ENCODE measurements at regions not wholly inside any gene's neighbourhood (a gene's known extent, or its start where the extent isn't known, plus 50 kb on each side); places are given as distances from the start of the nearest gene placed in this dataset.

DNA sequence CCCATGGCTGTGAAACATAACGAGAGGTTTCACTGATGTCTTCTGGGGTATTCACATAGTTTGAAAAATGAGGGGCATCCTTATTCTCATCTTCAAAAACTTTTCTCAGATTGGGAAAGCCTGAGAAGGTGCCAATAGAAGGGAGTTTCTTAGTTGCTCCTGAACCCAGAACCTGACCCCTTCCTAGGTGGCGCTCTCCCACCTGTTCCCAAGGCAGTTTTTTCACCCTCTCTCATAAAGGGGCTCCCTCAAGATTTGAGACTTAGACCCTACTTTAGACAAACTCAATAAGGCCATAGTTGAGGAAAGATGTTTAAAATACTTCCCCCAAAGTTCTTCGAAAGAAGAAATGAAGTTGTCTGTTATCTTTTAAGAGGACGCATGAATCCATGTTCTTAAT is 142.2 kb downstream of the FGF9 start (continued):
- TF ChIP-seq, protein P1, sequence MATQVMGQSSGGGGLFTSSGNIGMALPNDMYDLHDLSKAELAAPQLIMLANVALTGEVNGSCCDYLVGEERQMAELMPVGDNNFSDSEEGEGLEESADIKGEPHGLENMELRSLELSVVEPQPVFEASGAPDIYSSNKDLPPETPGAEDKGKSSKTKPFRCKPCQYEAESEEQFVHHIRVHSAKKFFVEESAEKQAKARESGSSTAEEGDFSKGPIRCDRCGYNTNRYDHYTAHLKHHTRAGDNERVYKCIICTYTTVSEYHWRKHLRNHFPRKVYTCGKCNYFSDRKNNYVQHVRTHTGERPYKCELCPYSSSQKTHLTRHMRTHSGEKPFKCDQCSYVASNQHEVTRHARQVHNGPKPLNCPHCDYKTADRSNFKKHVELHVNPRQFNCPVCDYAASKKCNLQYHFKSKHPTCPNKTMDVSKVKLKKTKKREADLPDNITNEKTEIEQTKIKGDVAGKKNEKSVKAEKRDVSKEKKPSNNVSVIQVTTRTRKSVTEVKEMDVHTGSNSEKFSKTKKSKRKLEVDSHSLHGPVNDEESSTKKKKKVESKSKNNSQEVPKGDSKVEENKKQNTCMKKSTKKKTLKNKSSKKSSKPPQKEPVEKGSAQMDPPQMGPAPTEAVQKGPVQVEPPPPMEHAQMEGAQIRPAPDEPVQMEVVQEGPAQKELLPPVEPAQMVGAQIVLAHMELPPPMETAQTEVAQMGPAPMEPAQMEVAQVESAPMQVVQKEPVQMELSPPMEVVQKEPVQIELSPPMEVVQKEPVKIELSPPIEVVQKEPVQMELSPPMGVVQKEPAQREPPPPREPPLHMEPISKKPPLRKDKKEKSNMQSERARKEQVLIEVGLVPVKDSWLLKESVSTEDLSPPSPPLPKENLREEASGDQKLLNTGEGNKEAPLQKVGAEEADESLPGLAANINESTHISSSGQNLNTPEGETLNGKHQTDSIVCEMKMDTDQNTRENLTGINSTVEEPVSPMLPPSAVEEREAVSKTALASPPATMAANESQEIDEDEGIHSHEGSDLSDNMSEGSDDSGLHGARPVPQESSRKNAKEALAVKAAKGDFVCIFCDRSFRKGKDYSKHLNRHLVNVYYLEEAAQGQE (IDR thresholded peaks at IDR 0.05; ENCODE audit: low read depth, low read length): no peak

DNA sequence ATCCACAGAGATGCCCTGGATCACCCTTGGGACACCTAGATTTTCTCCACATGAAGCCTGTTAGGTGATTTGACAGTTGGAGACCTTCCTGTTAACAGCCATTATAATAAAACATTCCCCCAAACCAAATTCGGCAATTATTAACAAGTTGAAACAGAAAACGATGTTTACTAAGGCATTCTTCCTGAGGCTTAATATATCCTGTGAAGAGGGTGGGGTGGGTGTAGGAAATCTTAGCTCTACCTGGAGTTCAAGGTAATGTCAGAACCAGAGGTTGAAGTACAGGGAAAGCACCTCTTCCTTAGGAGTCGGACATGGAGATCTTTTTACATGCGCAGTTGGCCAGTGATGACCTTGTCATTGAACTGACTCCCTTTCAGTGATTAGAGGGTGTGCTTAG is 143.0 kb downstream of the FGF9 start:
- Histone ChIP-seq H3F3A (replicated peaks; ENCODE audit: insufficient read depth) (no peaks in the 10 kb centered on the region), H3K4me2 (no peak overlapping the region), H2AFZ (ENCODE audit: low read depth) (no peak overlapping the region), H4K20me1 (ENCODE audit: insufficient read depth) (no peaks in the 10 kb centered on the region), H3K27me3 (ENCODE audit: insufficient read depth) (peaks cover 29% of the 10 kb centered on the region; the same call in 1 of the 2 replicates), H3K79me2 (ENCODE audit: insufficient read depth) (no peaks in the 10 kb centered on the region), H3K9ac (no peak overlapping the region), H3K27ac (ENCODE audit: low read depth in 2 of 2, low read length in 1 of 2) (no peak overlapping the region), H3K4me1 (ENCODE audit: control insufficient read depth in 1 of 2, insufficient read depth in 2 of 2, low read depth in 1 of 2, low read length in 1 of 2) (no peaks in the 10 kb centered on the region), H3K9me3 (no peaks in the 10 kb centered on the region), H3K36me3 (replicated peaks in 1 of 2; ENCODE audit: control insufficient read depth in 1 of 2, insufficient read depth in 2 of 2, low read length in 1 of 2) (no peaks in the 10 kb centered on the region), H3K9me2 (no peaks in the 10 kb centered on the region), H3K4me3 (ENCODE audit: low read depth in 2 of 2, low read length in 1 of 2) (no peak overlapping the region)
- CTCF ChIA-PET: no interaction called here
- TF ChIP-seq, protein P2, sequence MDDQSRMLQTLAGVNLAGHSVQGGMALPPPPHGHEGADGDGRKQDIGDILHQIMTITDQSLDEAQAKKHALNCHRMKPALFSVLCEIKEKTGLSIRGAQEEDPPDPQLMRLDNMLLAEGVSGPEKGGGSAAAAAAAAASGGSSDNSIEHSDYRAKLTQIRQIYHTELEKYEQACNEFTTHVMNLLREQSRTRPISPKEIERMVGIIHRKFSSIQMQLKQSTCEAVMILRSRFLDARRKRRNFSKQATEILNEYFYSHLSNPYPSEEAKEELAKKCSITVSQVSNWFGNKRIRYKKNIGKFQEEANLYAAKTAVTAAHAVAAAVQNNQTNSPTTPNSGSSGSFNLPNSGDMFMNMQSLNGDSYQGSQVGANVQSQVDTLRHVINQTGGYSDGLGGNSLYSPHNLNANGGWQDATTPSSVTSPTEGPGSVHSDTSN (IDR thresholded peaks at IDR 0.05): no peak
- TF ChIP-seq TCF12 (IDR thresholded peaks at IDR 0.05) (no peak), GATA2 (CRISPR knock-in tag; IDR thresholded peaks at IDR 0.05) (no peak), NFIC (IDR thresholded peaks at IDR 0.05; ENCODE audit: borderline replicate concordance) (no peak), ELF1 (IDR thresholded peaks at IDR 0.05) (no peak), TAF1 (IDR thresholded peaks at IDR 0.05; ENCODE audit: borderline replicate concordance, low read depth, low read length) (no peak), TEAD4 (IDR thresholded peaks at IDR 0.05; ENCODE audit: borderline replicate concordance, insufficient read depth) (no peak), NRF1 (IDR thresholded peaks at IDR 0.05; ENCODE audit: low read depth, low read length) (no peak), RFX5 (IDR thresholded peaks at IDR 0.05; ENCODE audit: low read length) (no peak), SMC3 (IDR thresholded peaks at IDR 0.05; ENCODE audit: low read depth, low read length) (no peak)
- TF ChIP-seq, protein P1 (IDR thresholded peaks at IDR 0.05; ENCODE audit: low read depth, low read length): no peak
- TF ChIP-seq, protein P3, sequence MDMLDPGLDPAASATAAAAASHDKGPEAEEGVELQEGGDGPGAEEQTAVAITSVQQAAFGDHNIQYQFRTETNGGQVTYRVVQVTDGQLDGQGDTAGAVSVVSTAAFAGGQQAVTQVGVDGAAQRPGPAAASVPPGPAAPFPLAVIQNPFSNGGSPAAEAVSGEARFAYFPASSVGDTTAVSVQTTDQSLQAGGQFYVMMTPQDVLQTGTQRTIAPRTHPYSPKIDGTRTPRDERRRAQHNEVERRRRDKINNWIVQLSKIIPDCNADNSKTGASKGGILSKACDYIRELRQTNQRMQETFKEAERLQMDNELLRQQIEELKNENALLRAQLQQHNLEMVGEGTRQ (IDR thresholded peaks at IDR 0.05; ENCODE audit: borderline replicate concordance, low read depth, low read length): no peak
- TF ChIP-seq, protein P4, sequence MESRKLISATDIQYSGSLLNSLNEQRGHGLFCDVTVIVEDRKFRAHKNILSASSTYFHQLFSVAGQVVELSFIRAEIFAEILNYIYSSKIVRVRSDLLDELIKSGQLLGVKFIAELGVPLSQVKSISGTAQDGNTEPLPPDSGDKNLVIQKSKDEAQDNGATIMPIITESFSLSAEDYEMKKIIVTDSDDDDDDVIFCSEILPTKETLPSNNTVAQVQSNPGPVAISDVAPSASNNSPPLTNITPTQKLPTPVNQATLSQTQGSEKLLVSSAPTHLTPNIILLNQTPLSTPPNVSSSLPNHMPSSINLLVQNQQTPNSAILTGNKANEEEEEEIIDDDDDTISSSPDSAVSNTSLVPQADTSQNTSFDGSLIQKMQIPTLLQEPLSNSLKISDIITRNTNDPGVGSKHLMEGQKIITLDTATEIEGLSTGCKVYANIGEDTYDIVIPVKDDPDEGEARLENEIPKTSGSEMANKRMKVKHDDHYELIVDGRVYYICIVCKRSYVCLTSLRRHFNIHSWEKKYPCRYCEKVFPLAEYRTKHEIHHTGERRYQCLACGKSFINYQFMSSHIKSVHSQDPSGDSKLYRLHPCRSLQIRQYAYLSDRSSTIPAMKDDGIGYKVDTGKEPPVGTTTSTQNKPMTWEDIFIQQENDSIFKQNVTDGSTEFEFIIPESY (IDR thresholded peaks at IDR 0.05; ENCODE audit: borderline replicate concordance, low read depth): no peak
- TF ChIP-seq, protein P5, sequence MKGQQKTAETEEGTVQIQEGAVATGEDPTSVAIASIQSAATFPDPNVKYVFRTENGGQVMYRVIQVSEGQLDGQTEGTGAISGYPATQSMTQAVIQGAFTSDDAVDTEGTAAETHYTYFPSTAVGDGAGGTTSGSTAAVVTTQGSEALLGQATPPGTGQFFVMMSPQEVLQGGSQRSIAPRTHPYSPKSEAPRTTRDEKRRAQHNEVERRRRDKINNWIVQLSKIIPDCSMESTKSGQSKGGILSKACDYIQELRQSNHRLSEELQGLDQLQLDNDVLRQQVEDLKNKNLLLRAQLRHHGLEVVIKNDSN (IDR thresholded peaks at IDR 0.05; ENCODE audit: borderline replicate concordance, low read depth): no peak
- DNase-seq: no peak
- POLR2A ChIA-PET: no interaction called here
- WGBS (ENCODE audit: low lambda C conversion rate): 16% methylated on average over 4 of the region's 4 CpGs

Data from SK-N-SH (cell line).